SK-N-SH (cell line): ENCODE measurements at regions not wholly inside any gene's neighbourhood (a gene's known extent, or its start where the extent isn't known, plus 50 kb on each side); places are given as distances from the start of the nearest gene placed in this dataset.
"Not testable (repeated sequence)": the region's sequence is repeated elsewhere in the genome, so short reads cannot be mapped to it uniquely, and the experiment has no call there.

ENCODE experiments used
- CTCF ChIA-PET: fragments of 300-600, 350-600 bp; formaldehyde crosslinking; extraction: SDS; loops from one replicate; lab custom pipeline; 2021; lab: Yijun Ruan, JAX
- POLR2A ChIA-PET: fragments of 350-600 bp; sonication (Branson Sonifier 250); formaldehyde crosslinking; extraction: SDS; loops from one replicate; lab custom pipeline; 2020; ENCODE audit warnings: antibody characterized with exemption, inconsistent platforms; lab: Yijun Ruan, JAX
- DNase-seq: peaks from one replicate; pipeline ENCODE4 v3.0.0; 2012
- H2AFZ ChIP-seq: fragments of 200-600 bp; sonication (generic); 2 replicates; pipeline ENCODE4 v1.8.1; 2016; ENCODE audit warnings: antibody characterized with exemption, mild to moderate bottlenecking, low read depth
- H3F3A ChIP-seq: fragments of 200-600 bp; sonication (generic); replicated peaks from 2 replicates; pipeline ENCODE3; 2016; ENCODE audit warnings: antibody characterized with exemption, mild to moderate bottlenecking; ENCODE audit not compliant: insufficient read depth
- H3K27ac ChIP-seq, 2 experiments: fragments of 200-500 bp in 1 of 2; fragments of 200-600 bp in 1 of 2; sonication (Bioruptor generic) in 1 of 2; sonication (generic), shearing (Covaris generic) in 1 of 2; 2 replicates each; pipeline versions ENCODE4 v1.5.1 to v1.6.1; 2014 to 2016; ENCODE audit warnings: low read depth in 2 of 2, inconsistent platforms in 1 of 2, low read length in 1 of 2, mild to moderate bottlenecking in 1 of 2, mixed read lengths in 1 of 2
- H3K27me3 ChIP-seq: fragments of 200-600 bp; sonication (generic), shearing (Covaris generic); 2 replicates; pipeline ENCODE4 v1.6.1; 2016; ENCODE audit warnings: mixed run types; ENCODE audit not compliant: insufficient read depth
- H3K36me3 ChIP-seq, 2 experiments: fragments of 200-500 bp in 1 of 2; fragments of 200-600 bp in 1 of 2; sonication (Bioruptor generic) in 1 of 2; sonication (generic) in 1 of 2; replicated peaks in 1 of 2; 2 replicates each; pipeline versions ENCODE3 to v1.5.1; 2014 to 2016; ENCODE audit warnings: low read length in 1 of 2, mild to moderate bottlenecking in 1 of 2; ENCODE audit not compliant: insufficient read depth in 2 of 2, control insufficient read depth in 1 of 2
- H3K4me1 ChIP-seq, 2 experiments: fragments of 200-500 bp in 1 of 2; fragments of 200-600 bp in 1 of 2; sonication (Bioruptor generic) in 1 of 2; sonication (generic), shearing (Covaris generic) in 1 of 2; 2 replicates each; pipeline versions ENCODE4 v1.5.1 to v1.6.1; 2014 to 2016; ENCODE audit warnings: low read depth in 1 of 2, low read length in 1 of 2, mixed run types in 1 of 2; ENCODE audit not compliant: insufficient read depth in 2 of 2, control insufficient read depth in 1 of 2
- H3K4me2 ChIP-seq: fragments of 200-600 bp; sonication (generic), shearing (Covaris generic); 2 replicates; pipeline ENCODE4 v1.6.1; 2017; ENCODE audit warnings: mixed run types
- H3K4me3 ChIP-seq, 2 experiments: fragments of 200-500 bp in 1 of 2; fragments of 200-600 bp in 1 of 2; sonication (Bioruptor generic) in 1 of 2; sonication (generic), shearing (Covaris generic) in 1 of 2; 2 replicates each; pipeline versions ENCODE4 v1.5.1 to v1.8.1; 2014 to 2016; ENCODE audit warnings: low read depth in 2 of 2, inconsistent platforms in 1 of 2, low read length in 1 of 2, mild to moderate bottlenecking in 1 of 2, mixed read lengths in 1 of 2, moderate library complexity in 1 of 2
- H3K79me2 ChIP-seq: fragments of 200-600 bp; sonication (generic); 2 replicates; pipeline ENCODE4 v1.8.1; 2017; ENCODE audit warnings: mild to moderate bottlenecking; ENCODE audit not compliant: insufficient read depth
- H3K9ac ChIP-seq: fragments of 200-600 bp; sonication (generic); 2 replicates; pipeline ENCODE4 v1.6.1; 2017; ENCODE audit warnings: mixed run types
- H3K9me2 ChIP-seq: fragments of 200-600 bp; sonication (generic); 2 replicates; pipeline ENCODE4 v1.6.1; 2017; ENCODE audit warnings: mixed run types
- H3K9me3 ChIP-seq: fragments of 200-600 bp; sonication (generic); 2 replicates; pipeline ENCODE4 v1.6.1; 2017; ENCODE audit warnings: mixed run types, mild to moderate bottlenecking, moderate library complexity
- H4K20me1 ChIP-seq: fragments of 200-600 bp; sonication (generic); 2 replicates; pipeline ENCODE4 v1.6.1; 2017; ENCODE audit warnings: mild to moderate bottlenecking, mixed run types; ENCODE audit not compliant: insufficient read depth
- ELF1 ChIP-seq: IDR thresholded peaks from 2 replicates; pipeline ENCODE4 v1.4.0; 2012
- FOSL2 ChIP-seq: IDR thresholded peaks from 2 replicates; pipeline ENCODE4 v1.4.0; 2012; ENCODE audit warnings: low read depth, mild to moderate bottlenecking, moderate library complexity, borderline replicate concordance
- FOXJ3 ChIP-seq: sonication (generic); formaldehyde crosslinking; IDR thresholded peaks from 2 replicates; pipeline ENCODE4 v1.5.1; 2020; ENCODE audit warnings: mild to moderate bottlenecking, missing genetic modification reagents
- FOXM1 ChIP-seq: IDR thresholded peaks from 2 replicates; pipeline ENCODE4 v1.4.0; 2012; ENCODE audit warnings: low read depth, mild to moderate bottlenecking
- GATA2 ChIP-seq: sonication (generic); formaldehyde crosslinking; IDR thresholded peaks from 2 replicates; pipeline ENCODE4 v1.5.0; 2020; ENCODE audit warnings: mild to moderate bottlenecking, missing genetic modification reagents
- PBX3 ChIP-seq: IDR thresholded peaks from 2 replicates; pipeline ENCODE4; 2012
- RCOR1 ChIP-seq: fragments of 150-350 bp; IDR thresholded peaks from 2 replicates; pipeline ENCODE4 v1.6.1; 2017; ENCODE audit warnings: antibody characterized with exemption, low read length
- REST ChIP-seq: IDR thresholded peaks from 2 replicates; pipeline ENCODE4 v1.6.1; 2012; ENCODE audit warnings: mild to moderate bottlenecking, low read depth, low read length, moderate library complexity
- RFX5 ChIP-seq: IDR thresholded peaks from 2 replicates; pipeline ENCODE4 v1.6.1; 2012; ENCODE audit warnings: mild to moderate bottlenecking, improper control_type of control experiment, low read length
- SMC3 ChIP-seq: IDR thresholded peaks from 2 replicates; pipeline ENCODE4 v1.6.1; 2012; ENCODE audit warnings: low read depth, low read length, improper control_type of control experiment
- TEAD4 ChIP-seq: IDR thresholded peaks from 2 replicates; pipeline ENCODE4 v1.4.0; 2012; ENCODE audit warnings: mild to moderate bottlenecking, borderline replicate concordance; ENCODE audit not compliant: insufficient read depth
- YY1 ChIP-seq: IDR thresholded peaks from 2 replicates; pipeline ENCODE4 v1.4.0; 2012; ENCODE audit warnings: low read depth, mild to moderate bottlenecking
- ZBTB33 ChIP-seq: IDR thresholded peaks from 2 replicates; pipeline ENCODE4 v1.4.0; 2012; ENCODE audit warnings: low read depth, borderline replicate concordance
- WGBS: methylation state at CpG from one replicate; pipeline ENCODE4 v1.1.6; 2017; ENCODE audit warnings: low lambda C conversion rate; 5-methylcytosine and 5-hydroxymethylcytosine counted together
- TF ChIP-seq, protein P1 (sequence below): IDR thresholded peaks from 2 replicates; pipeline ENCODE4 v1.4.0; 2012; ENCODE audit warnings: low read depth
- TF ChIP-seq, protein P2 (sequence below): fragments of 200-600 bp; sonication (generic); IDR thresholded peaks from 2 replicates; pipeline ENCODE4 v1.6.1; 2017; ENCODE audit warnings: antibody characterized with exemption, mild to moderate bottlenecking, moderate library complexity

DNA sequence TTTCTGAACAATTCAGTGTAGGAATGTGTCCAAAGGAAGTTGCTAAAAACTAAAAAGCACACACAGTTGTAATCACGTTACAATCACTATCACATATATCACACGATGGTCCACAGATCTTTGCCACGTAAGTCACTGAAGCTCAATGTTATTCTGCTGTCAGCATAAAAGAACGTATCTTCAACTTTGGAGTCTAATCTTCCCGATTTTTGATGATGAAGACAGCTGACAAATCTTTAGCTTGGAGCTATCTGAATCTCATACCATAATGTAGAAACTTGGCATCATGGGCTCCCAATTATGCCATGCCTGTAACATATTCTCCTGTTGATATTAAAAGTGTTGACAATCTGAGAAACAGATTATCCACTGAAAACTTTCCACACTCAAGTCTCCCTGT lies 158.4 kb downstream of the UBE2NL start:
- no peak overlapping the region for H3K4me2 ChIP-seq
- no peak overlapping the region for H2AFZ ChIP-seq
- WGBS, result under 1% methylated on average over 5 of the region's 5 CpGs
- no peak overlapping the region for H3K9ac ChIP-seq
- ChIA-PET CTCF (interaction anchor here (0.8 kb wide), 1 partner anchor 317 kb away, joined by 3 read pairs; no protein-coding TSS in a partner anchor), POLR2A (no interaction called here)
- no peaks in the 10 kb centered on the region for H3K4me1 ChIP-seq
- no peaks in the 10 kb centered on the region for H3F3A ChIP-seq
- TF ChIP-seq PBX3, result no peak
- TF ChIP-seq SMC3, result no peak
- TF ChIP-seq, protein P1, sequence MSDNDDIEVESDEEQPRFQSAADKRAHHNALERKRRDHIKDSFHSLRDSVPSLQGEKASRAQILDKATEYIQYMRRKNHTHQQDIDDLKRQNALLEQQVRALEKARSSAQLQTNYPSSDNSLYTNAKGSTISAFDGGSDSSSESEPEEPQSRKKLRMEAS, result no peak
- no peak for TF ChIP-seq ZBTB33
- no peak for TF ChIP-seq FOXM1
- TF ChIP-seq TEAD4, result no peak
- TF ChIP-seq RFX5, result no peak
- TF ChIP-seq RCOR1, result no peak
- TF ChIP-seq YY1, result no peak
- no peak overlapping the region for H3K4me3 ChIP-seq
- H4K20me1 ChIP-seq, result no peaks in the 10 kb centered on the region
- H3K36me3 ChIP-seq, result no peaks in the 10 kb centered on the region
- DNase-seq, result no peak
- H3K27ac ChIP-seq, result no peak overlapping the region
- no peaks in the 10 kb centered on the region for H3K27me3 ChIP-seq
- no peaks in the 10 kb centered on the region for H3K79me2 ChIP-seq
- no peaks in the 10 kb centered on the region for H3K9me2 ChIP-seq
- no peaks in the 10 kb centered on the region for H3K9me3 ChIP-seq

DNA sequence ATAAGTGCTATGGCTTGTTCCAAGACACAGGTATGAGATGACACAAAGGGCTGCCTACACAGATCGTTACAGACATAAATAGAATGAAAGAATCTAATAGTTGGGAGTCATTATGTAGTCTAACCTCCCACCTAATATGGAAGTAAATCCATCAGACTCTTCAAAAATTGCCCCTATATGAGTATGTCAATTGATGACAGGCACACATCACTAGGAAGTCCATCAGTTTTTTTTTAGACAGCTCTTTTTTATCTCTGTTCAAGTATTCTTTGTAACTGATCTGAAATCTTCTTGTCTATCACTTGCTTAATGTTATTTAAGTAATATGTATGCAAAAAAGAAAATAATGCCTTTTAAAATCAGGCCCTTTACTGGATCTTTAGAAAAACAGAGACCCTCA lies 191.6 kb downstream of the UBE2NL start:
- ChIA-PET CTCF (no interaction called here), POLR2A (no interaction called here)
- Histone ChIP-seq H4K20me1 (no peaks in the 10 kb centered on the region), H3F3A (no peaks in the 10 kb centered on the region), H3K9me3 (no peaks in the 10 kb centered on the region), H3K27me3 (no peaks in the 10 kb centered on the region), H3K4me1 (no peaks in the 10 kb centered on the region), H3K4me3 (no peak overlapping the region), H2AFZ (no peak overlapping the region), H3K27ac (no peak overlapping the region), H3K9ac (no peak overlapping the region), H3K4me2 (no peak overlapping the region), H3K9me2 (no peaks in the 10 kb centered on the region), H3K79me2 (no peaks in the 10 kb centered on the region), H3K36me3 (no peaks in the 10 kb centered on the region)
- TF ChIP-seq GATA2 (no peak), ELF1 (no peak), FOSL2 (no peak), REST (no peak), FOXJ3 (CRISPR knock-in tag) (no peak)
- TF ChIP-seq, protein P2, sequence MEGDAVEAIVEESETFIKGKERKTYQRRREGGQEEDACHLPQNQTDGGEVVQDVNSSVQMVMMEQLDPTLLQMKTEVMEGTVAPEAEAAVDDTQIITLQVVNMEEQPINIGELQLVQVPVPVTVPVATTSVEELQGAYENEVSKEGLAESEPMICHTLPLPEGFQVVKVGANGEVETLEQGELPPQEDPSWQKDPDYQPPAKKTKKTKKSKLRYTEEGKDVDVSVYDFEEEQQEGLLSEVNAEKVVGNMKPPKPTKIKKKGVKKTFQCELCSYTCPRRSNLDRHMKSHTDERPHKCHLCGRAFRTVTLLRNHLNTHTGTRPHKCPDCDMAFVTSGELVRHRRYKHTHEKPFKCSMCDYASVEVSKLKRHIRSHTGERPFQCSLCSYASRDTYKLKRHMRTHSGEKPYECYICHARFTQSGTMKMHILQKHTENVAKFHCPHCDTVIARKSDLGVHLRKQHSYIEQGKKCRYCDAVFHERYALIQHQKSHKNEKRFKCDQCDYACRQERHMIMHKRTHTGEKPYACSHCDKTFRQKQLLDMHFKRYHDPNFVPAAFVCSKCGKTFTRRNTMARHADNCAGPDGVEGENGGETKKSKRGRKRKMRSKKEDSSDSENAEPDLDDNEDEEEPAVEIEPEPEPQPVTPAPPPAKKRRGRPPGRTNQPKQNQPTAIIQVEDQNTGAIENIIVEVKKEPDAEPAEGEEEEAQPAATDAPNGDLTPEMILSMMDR, result no peak
- WGBS, result 0% methylated on average over 1 of the region's 1 CpG
- no peak for DNase-seq

DNA sequence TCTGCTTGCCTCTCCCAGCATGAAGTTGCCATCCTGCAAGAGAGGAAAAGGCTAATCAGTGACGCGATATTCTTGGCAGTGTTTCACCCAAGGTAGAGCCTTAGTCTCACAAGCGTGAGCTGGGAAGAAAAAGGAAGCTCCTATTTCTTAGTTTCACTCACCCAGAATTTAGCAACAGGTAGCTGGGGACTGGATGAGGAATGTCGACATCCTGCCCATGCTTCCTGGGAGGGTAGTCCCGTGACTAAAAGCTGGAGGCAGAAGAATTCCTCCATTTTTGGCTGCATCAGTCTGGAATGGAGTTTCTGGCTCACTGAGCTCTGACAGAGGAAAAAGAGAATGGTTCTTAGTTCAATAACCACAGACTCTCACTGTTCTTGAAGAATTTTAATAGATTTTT lies 198.4 kb downstream of the UBE2NL start:
- CTCF ChIA-PET, H3K9me3 ChIP-seq: not testable (repeated sequence)

More for the DNA sequence above, 198.4 kb downstream of the UBE2NL start:
- H3K79me2 ChIP-seq, H3K9me2 ChIP-seq, H3K4me1 ChIP-seq, H3K27ac ChIP-seq, H3K9ac ChIP-seq, H3K4me3 ChIP-seq, H3K36me3 ChIP-seq, DNase-seq, POLR2A ChIA-PET, H2AFZ ChIP-seq, H3K27me3 ChIP-seq, H3K4me2 ChIP-seq, H4K20me1 ChIP-seq, H3F3A ChIP-seq: not testable (repeated sequence)
- 27% methylated on average over 5 of the region's 5 CpGs for WGBS
